NCI-H226 (cell line): ENCODE measurements at regions not wholly inside any gene's neighbourhood (a gene's known extent, or its start where the extent isn't known, plus 50 kb on each side); places are given as distances from the start of the nearest gene placed in this dataset.
"Not testable (repeated sequence)": the region's sequence is repeated elsewhere in the genome, so short reads cannot be mapped to it uniquely, and the experiment has no call there.

Experiments used
- DNase-seq: peaks from one replicate; pipeline ENCODE4 v3.0.0-alpha.2; 2015

DNA sequence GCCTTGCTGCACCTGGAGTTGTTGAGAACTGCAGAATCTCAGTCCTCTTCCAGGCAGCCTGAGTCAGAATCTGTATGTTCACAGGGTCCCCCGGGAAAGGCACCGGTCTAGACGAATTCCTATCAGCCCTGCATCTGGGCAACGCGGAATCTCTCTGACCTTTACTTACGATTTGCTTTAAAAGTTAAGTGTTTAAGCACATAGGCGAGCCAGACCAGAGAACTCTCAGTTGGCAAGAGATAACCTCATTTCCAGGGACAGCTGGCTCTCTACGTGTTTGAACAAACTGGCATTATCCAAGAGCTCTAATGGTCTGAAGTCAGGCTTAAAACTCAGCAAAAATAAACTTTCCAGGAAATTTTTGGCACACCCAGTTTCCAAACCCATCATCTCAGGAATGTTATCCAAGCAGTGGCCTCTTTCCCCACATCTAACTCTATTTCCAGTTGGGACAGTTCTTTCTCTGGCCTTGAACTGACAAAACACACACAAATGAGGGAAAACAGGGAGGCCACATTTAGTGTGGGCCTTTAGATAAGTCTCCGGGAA lies 53.4 kb downstream of the HES1 start:
- no peak for DNase-seq

- DNase-seq = not testable (repeated sequence)
Observed at GRCh38 chr3:194191850-194192249, 55.9 kb downstream of the HES1 start.

GRCh38 chr3:194194051-194194756 lies 58.3 kb downstream of the HES1 start:
- no peak for DNase-seq

- DNase-seq = no peak
Observed at GRCh38 chr3:194194757-194195085, 58.8 kb downstream of the HES1 start.

- DNase-seq = no peak
Observed at GRCh38 chr3:194195611-194196010, 59.7 kb downstream of the HES1 start.

DNA sequence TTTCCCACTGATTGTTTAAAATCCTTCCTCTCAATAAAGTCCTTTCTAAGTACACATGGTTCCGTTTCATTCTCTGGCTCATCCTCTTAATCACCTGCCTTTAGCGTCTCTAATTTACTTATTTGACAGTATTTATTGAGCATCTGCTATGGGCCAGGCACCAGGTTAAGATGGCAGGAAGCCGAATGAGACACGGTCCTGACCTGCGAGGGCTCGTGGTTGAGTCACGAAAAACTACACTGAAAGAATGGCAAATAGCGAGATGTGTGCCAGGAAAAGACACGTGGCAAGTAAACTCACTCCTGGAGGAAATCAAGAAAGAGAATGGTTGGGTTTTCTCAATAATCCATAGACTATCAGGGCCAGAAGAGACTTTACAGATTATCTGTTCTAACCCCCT lies 60.9 kb downstream of the HES1 start:
- DNase-seq = no peak

- no peak for DNase-seq
Observed at GRCh38 chr3:194197396-194197960, 61.5 kb downstream of the HES1 start.

DNA sequence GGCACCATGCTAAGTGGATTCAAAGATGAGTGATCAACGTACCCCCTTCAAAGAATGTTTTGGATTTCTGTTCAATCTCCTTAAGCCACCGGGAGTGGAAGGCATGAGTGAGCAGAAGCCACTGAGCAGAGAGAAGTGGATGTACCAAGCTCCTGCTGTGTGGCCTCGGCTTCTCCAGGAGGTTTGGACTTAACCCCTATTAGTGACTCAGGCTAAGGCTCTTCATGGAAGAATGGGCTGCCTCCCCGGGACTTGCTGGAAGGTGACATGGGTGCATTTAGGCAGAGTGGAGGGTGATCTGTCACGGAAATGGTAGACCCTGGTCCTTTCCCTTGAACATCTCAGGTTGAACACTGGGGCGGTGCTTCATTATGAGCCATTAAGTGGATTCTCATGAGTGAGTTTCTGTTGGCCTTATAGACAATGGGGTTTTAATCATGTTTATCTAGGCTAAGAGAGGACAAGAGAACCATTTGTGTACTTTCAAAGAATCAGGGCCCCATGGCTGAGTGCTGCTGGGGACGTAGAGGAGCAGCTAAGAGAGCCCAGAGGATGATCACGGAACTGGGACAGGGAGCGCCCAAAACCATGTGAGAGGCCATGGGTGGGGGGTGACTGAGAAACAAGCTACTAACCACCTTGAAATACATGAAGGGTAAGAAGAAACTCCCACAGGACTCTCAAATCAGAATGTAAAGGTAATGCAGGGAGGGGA lies 62.2 kb downstream of the HES1 start:
- no peak for DNase-seq

GRCh38 chr3:194198938-194199337 lies 63.0 kb downstream of the HES1 start:
- DNase-seq = no peak

GRCh38 chr3:194200422-194201081 lies 64.6 kb downstream of the HES1 start:
- peak; percentile 45 for DNase-seq

DNA sequence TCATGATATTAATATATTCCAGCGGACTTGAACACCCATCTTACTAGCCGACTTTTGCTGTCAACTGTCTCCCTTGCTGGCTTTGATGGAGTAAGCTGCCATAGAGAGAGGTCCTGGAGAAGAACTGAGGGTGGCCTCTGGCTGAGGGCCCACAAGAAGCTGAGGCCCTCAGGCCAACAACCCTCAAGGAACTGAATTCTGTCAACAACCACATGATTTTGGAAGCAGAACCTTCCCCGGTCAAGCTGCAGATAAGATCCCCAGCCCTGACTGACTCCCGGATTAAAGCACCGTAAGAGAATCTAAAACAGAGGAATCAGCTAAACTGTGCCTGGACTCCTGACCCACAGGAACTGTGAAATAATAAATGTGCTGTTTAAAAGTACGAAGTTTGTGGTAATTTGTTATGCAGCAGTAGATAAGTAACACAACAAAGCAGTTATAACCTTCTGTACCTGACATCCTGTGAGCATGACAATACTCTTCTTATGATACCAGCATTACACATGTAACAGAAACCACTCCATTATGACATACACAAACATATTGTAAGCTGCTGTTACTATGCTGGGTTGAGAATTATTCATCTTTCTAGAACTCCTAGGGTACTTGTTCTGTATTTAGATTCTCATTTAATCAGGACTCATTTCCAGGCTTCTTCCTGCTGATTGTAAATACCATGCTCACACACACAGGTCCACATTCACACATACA lies 66.2 kb downstream of the HES1 start:
- no peak for DNase-seq

DNA sequence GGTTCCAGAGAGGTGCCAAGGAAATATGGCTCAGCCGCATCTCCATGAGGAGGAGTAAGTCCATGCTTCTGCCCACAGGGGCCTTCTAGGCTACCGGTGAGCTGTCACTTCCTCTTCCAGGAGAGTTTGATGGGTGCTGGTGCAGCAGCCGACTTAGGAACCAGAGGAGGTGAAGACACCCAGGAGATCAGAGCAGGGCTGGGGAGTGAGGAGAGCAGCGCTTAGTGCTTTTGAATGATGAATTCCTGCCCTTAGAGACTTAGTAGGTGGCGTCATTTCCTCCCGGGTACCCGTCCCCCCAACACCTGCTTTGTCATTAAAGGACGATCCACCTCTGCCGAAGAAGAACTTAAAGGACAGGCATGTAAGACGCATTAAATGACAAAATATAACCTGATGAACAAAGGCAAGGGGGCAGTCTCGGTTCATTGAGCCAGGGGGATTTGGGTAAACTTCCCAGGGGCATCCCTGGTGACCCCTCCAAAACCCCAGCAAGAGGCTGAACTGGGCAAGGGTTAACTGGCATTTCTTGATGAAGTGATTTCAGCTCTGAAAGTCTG lies 67.6 kb downstream of the HES1 start:
- DNase-seq = no peak

DNA sequence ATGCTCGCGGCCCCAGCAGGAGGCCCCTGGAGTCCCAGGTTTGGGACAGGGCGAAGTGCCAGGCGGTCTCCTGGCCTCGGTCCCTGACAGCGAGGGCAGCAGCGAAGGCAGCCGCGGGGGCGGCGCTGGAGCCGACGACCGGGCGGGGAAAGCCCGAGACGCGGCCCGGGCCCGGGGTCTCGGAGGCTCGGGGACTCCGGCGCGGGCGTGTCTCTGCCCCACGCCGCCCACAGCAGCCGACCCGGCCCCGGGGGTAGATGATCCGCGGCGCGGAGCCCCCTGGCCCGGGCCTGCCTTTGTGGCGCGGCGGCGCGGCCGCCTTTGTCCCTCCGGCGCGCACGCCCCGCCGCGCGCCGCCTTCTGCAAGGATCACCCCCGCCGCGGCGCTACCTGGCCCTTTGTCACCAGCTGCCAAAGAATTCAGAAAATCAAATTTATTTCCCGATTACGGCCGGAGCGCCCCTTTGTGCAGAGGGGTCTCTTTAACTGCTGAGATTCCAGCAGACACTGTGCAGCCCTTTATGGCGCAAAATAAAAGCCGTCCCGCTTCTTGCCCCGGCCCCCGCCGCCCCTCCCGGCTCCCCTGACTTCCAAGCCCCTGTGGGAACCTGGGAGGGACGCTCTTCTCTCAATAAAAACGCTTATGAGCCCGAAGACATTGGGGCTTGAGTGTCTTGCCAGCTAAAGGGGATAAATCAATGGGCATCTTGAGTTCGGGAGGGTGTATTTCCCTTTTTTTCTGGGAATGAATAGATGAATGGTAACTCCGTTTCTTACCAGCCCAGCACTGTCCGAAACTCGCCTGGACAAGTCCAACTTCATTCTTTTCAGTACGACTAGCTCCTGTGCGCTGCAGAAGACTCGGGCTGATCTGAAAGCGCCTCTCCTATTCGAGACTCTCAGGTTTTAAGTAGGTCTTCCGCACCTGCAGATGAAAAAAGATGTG lies 68.4 kb downstream of the HES1 start:
- no peak for DNase-seq

DNA sequence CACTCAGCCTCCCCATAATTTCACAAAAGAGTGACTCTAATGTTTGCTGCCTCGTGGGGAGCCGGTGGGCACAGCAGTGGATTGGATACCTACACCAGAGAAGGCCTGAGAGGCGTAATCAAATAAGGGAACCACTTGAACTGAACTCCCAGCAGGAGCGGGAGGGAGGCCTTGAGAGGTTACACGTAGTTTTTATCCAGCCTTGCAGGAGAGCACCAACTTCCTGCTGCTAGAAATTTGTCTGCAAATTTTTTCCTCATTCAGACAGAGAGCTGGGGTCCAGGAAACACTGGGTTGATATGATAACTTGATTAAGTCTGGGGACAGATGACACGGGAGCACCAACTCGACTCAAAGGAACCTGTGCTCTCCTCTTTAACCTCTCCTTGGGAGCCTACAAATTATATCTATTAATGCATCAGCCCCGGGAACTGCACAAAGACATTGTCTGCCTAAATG lies 69.8 kb downstream of the HES1 start:
- DNase-seq = no peak

DNA sequence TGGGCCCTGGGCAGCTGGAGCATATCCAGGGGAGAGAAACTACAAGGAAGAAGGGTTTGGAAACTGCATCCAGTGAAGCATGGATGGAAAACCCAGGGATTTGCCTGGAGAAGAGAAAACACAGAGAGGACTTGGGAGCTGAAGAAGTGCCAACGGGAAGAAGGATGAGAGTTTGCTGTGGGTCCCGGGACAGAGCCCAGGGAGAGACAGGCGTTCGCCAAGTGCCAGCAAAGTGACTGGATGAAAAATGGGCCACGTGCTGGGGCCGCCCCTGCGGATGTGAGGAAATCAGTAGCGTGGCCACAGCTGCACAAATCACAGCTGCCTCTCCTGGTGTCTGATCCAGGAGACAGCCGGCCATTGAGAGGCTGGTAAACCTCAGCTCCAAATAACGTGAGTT lies 70.4 kb downstream of the HES1 start:
- DNase-seq = no peak

GRCh38 chr3:194208709-194209108 lies 72.8 kb downstream of the HES1 start:
- DNase-seq = no peak

DNA sequence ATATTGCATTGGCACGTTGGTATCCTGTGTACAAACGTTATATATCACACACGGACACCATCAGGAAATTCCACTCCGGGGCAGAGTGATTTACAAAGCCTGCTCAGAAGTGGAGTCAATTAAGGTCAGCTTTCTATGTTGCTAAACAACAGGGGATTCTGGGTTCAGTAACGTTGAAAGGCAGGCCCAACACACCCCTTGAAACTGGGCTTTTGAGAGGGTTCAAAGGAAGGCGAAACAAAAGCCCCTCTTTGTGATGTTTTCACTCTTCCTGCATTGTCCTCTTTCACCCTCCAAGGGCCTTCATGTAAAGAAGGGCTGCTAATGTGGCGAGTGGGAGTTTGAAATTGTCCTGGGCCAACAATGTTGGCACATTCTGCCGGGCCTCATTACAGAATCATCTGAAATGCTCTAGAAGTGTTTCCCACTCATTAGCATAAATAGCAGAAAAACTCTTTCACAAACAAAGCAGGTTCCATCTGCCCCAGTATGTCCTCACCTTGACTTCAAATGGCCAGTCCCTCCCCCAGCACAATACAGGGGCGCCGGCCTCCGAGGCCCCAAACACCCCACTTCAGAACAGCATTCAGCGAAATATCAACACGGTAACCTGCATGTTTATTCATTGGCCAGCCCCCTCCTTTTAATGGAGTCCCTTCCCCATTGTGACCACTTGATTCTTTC lies 76.4 kb downstream of the HES1 start:
- no peak for DNase-seq

- DNase-seq = peak; percentile 3
Observed at GRCh38 chr3:194212845-194213331, 76.9 kb downstream of the HES1 start.

DNA sequence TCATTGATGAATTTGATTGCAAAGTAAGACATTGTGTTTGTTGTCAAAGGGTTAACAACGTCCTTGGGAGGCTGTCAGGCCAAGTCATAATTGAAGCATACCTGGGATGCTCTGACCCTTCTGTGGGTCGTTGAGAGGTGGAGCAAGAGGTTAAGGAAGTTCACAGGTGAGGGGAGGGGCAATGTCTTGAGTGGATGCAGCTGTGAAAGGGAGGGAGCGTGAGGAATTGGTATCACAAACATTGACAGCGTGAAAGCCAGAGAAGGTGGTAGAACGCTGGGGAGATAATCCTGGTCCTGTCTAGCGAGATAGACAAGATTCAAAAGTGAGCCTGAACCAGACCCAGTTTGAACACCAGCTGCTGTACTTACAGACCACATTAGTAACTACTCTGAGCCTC lies 79.4 kb downstream of the HES1 start:
- no peak for DNase-seq

- DNase-seq = no peak
Observed at GRCh38 chr3:194218646-194219453, 82.9 kb downstream of the HES1 start.
